Right renal pelvis (tissue), 4 donors: ENCODE measurements at regions not wholly inside any gene's neighbourhood (a gene's known extent, or its start where the extent isn't known, plus 50 kb on each side); places are given as distances from the start of the nearest gene placed in this dataset.
"Not testable (repeated sequence)": the region's sequence is repeated elsewhere in the genome, so short reads cannot be mapped to it uniquely, and the experiment has no call there.

ENCODE experiments used
- DNase-seq, 4 donors: peaks; one replicate each; pipeline ENCODE4 v3.0.0-alpha.2; 2013; ENCODE audit warnings: low read depth in 4 of 4, low spot score in 3 of 4, missing footprints in 1 of 4

GRCh38 chr7:89616829-89617228 lies 537.4 kb upstream of the STEAP1 start:
- not testable (repeated sequence) for DNase-seq

- no peak for DNase-seq
Observed at GRCh38 chr7:89618274-89618673, 536.0 kb upstream of the STEAP1 start.

- DNase-seq, result no peak
Observed at GRCh38 chr7:89621925-89622641, 532.2 kb upstream of the STEAP1 start.

GRCh38 chr7:89623018-89623672 lies 531.1 kb upstream of the STEAP1 start:
- DNase-seq, result peak; percentile 13 to 28 (median 22)

- DNase-seq, result not testable (repeated sequence)
Observed at GRCh38 chr7:89624155-89624554, 530.1 kb upstream of the STEAP1 start.

- no peak for DNase-seq
Observed at GRCh38 chr7:89648509-89648908, 505.8 kb upstream of the STEAP1 start.

- DNase-seq, result no peak
Observed at GRCh38 chr7:89655946-89656345, 498.3 kb upstream of the STEAP1 start.

GRCh38 chr7:89661876-89662275 lies 492.4 kb upstream of the STEAP1 start:
- DNase-seq, result no peak

- no peak for DNase-seq
Observed at GRCh38 chr7:89666136-89666835, 488.0 kb upstream of the STEAP1 start.

GRCh38 chr7:89680161-89680560 lies 474.1 kb upstream of the STEAP1 start:
- DNase-seq, result no peak

- DNase-seq, result no peak
Observed at GRCh38 chr7:89681448-89681847, 472.8 kb upstream of the STEAP1 start.

GRCh38 chr7:89685287-89685686 lies 469.0 kb upstream of the STEAP1 start:
- DNase-seq, result no peak

- no peak for DNase-seq
Observed at GRCh38 chr7:89687211-89687610, 467.1 kb upstream of the STEAP1 start.

- no peak for DNase-seq
Observed at GRCh38 chr7:89695241-89695640, 459.0 kb upstream of the STEAP1 start.

GRCh38 chr7:89714131-89714530 lies 440.1 kb upstream of the STEAP1 start:
- no peak for DNase-seq

- DNase-seq, result not testable (repeated sequence)
Observed at GRCh38 chr7:89718941-89719340, 435.3 kb upstream of the STEAP1 start.

- DNase-seq, result no peak
Observed at GRCh38 chr7:89728481-89728880, 425.8 kb upstream of the STEAP1 start.

GRCh38 chr7:89731751-89732445 lies 422.4 kb upstream of the STEAP1 start:
- DNase-seq, result no peak

- DNase-seq, result no peak
Observed at GRCh38 chr7:89738549-89738948, 415.7 kb upstream of the STEAP1 start.

- DNase-seq, result no peak
Observed at GRCh38 chr7:89757910-89758309, 396.4 kb upstream of the STEAP1 start.

- DNase-seq, result no peak
Observed at GRCh38 chr7:89760690-89761089, 393.6 kb upstream of the STEAP1 start.
